ENCODE measurements at regions not wholly inside any gene's neighbourhood (a gene's known extent, or its start where the extent isn't known, plus 50 kb on each side); places are given as distances from the start of the nearest gene placed in this dataset.
A peak's percentile ranks its signal among the peaks of the same experiment; 100 is the strongest.

- TF ChIP-seq CTCF (conservative IDR thresholded peaks at IDR 0.05; ENCODE audit: low read depth, low read length), result no peak
- TF ChIP-seq USF2 (IDR thresholded peaks at IDR 0.05; ENCODE audit: low read depth, low read length), result no peak
- peak; percentile 60 for TF ChIP-seq NFE2L2 (IDR thresholded peaks at IDR 0.05; ENCODE audit: low read depth, low read length)
- TF ChIP-seq CHD1 (IDR thresholded peaks at IDR 0.05; ENCODE audit: low read depth, low read length), result no peak
- peak; percentile 33; the same call in 1 of the 2 replicates for TF ChIP-seq FOS (IDR thresholded peaks at IDR 0.05; ENCODE audit: low read depth, low read length)
- no peak for TF ChIP-seq POLR2A (IDR thresholded peaks at IDR 0.05; ENCODE audit: low read depth, low read length)
- TF ChIP-seq MXI1 (IDR thresholded peaks at IDR 0.05; ENCODE audit: borderline replicate concordance, low read depth, low read length), result no peak
- no peak for TF ChIP-seq ELK1 (IDR thresholded peaks at IDR 0.05; ENCODE audit: borderline replicate concordance, low read depth, low read length)
- TF ChIP-seq RCOR1 (IDR thresholded peaks at IDR 0.05; ENCODE audit: insufficient replicate concordance, low read length), result no peak
These were observed 77.9 kb upstream of the ID4 start for GRCh38 chr6:19759117-19759880.

Data from IMR-90 (cell line).